SK-N-SH treated with all-trans-retinoic acid at 6 μM for 48 hours (cell line): ENCODE measurements at regions not wholly inside any gene's neighbourhood (a gene's known extent, or its start where the extent isn't known, plus 50 kb on each side); places are given as distances from the start of the nearest gene placed in this dataset.

Experiments
- ATAC-seq: fragments of 200-7000 bp; cut with Tn5 transposase; 3 replicates; pipeline ENCODE4 v1.9.1; 2020; ENCODE audit warnings: mild to moderate bottlenecking, moderate library complexity
- ARNTL ChIP-seq: fragments of 450-650 bp; formaldehyde crosslinking; IDR thresholded peaks from 2 replicates; pipeline ENCODE4 v1.5.0; 2020; ENCODE audit warnings: low read depth, mild to moderate bottlenecking, moderate library complexity, borderline replicate concordance
- BACH2 ChIP-seq: fragments of 250-450 bp; sonication (Bioruptor Pico); IDR thresholded peaks from 2 replicates; pipeline ENCODE4 v1.9.0; 2021; ENCODE audit warnings: mild to moderate bottlenecking, borderline replicate concordance
- CREB5 ChIP-seq: fragments of 250-450 bp; sonication (Bioruptor Pico); IDR thresholded peaks from 2 replicates; pipeline ENCODE4 v1.5.1; 2020; ENCODE audit warnings: low read depth, mild to moderate bottlenecking, moderate library complexity
- CSDC2 ChIP-seq: fragments of 250-450 bp; sonication (Bioruptor Pico); IDR thresholded peaks from 2 replicates; pipeline ENCODE4 v1.5.0; 2020; ENCODE audit warnings: mild to moderate bottlenecking, moderate library complexity
- CSRNP3 ChIP-seq: fragments of 250-450 bp; sonication (Bioruptor Pico); IDR thresholded peaks from 2 replicates; pipeline ENCODE4 v1.5.1; 2021; ENCODE audit warnings: mild to moderate bottlenecking, moderate library complexity
- GLIS3 ChIP-seq: fragments of 250-450 bp; sonication (Bioruptor Pico); IDR thresholded peaks from 2 replicates; pipeline ENCODE4 v1.5.0; 2020; ENCODE audit warnings: mild to moderate bottlenecking, moderate library complexity
- ISL1 ChIP-seq: fragments of 250-450 bp; sonication (Bioruptor Pico); IDR thresholded peaks from 2 replicates; pipeline ENCODE4 v2.1.2; 2022; ENCODE audit warnings: mild to moderate bottlenecking, moderate library complexity
- OSR1 ChIP-seq: fragments of 250-450 bp; sonication (Bioruptor Pico); IDR thresholded peaks from 2 replicates; pipeline ENCODE4 v1.8.0; 2022; ENCODE audit warnings: moderate library complexity, mild to moderate bottlenecking, inconsistent platforms
- POU6F1 ChIP-seq: fragments of 250-450 bp; sonication (Bioruptor Pico); IDR thresholded peaks from 2 replicates; pipeline ENCODE4 v1.8.0; 2021; ENCODE audit warnings: low read depth, mild to moderate bottlenecking, moderate library complexity, borderline replicate concordance
- PPARA ChIP-seq: fragments of 250-450 bp; sonication (Bioruptor Pico); IDR thresholded peaks from 2 replicates; pipeline ENCODE4 v1.5.0; 2020; ENCODE audit warnings: mild to moderate bottlenecking, borderline replicate concordance
- RARB ChIP-seq: fragments of 250-450 bp; sonication (Bioruptor Pico); IDR thresholded peaks from 2 replicates; pipeline ENCODE4 v1.8.0; 2021; ENCODE audit warnings: mild to moderate bottlenecking, moderate library complexity
- SNAI2 ChIP-seq: fragments of 250-450 bp; sonication (Bioruptor Pico); IDR thresholded peaks from 2 replicates; pipeline ENCODE4 v1.5.0; 2020; ENCODE audit warnings: mild to moderate bottlenecking, moderate library complexity
- TCF4 ChIP-seq: fragments of 250-450 bp; sonication (Bioruptor Pico); IDR thresholded peaks from 2 replicates; pipeline ENCODE4 v1.8.0; 2021; ENCODE audit warnings: mild to moderate bottlenecking, moderate library complexity, borderline replicate concordance
- TOX ChIP-seq: fragments of 250-450 bp; sonication (Bioruptor Pico); IDR thresholded peaks from 2 replicates; pipeline ENCODE4 v1.8.0; 2021; ENCODE audit warnings: mild to moderate bottlenecking, moderate library complexity, borderline replicate concordance
- TSHZ2 ChIP-seq: fragments of 250-450 bp; sonication (Bioruptor Pico); IDR thresholded peaks from 2 replicates; pipeline ENCODE4 v1.5.0; 2020; ENCODE audit warnings: mild to moderate bottlenecking, moderate library complexity
- ZC3H10 ChIP-seq: fragments of 250-450 bp; sonication (Bioruptor Pico); IDR thresholded peaks from 2 replicates; pipeline ENCODE4 v1.5.1; 2021; ENCODE audit warnings: mild to moderate bottlenecking, moderate library complexity
- ZFP30 ChIP-seq: fragments of 450-650 bp; formaldehyde crosslinking; IDR thresholded peaks from 2 replicates; pipeline ENCODE4 v1.5.0; 2022; ENCODE audit warnings: mild to moderate bottlenecking, moderate library complexity
- ZNF565 ChIP-seq: fragments of 450-650 bp; formaldehyde crosslinking; conservative IDR thresholded peaks from 2 replicates; pipeline ENCODE4 v1.5.0; 2020; ENCODE audit warnings: low read depth, mild to moderate bottlenecking, moderate library complexity
- ZNF70 ChIP-seq: fragments of 450-650 bp; formaldehyde crosslinking; IDR thresholded peaks from 2 replicates; pipeline ENCODE4 v1.5.0; 2020; ENCODE audit warnings: mild to moderate bottlenecking, moderate library complexity
- ZNF8 ChIP-seq: fragments of 450-650 bp; formaldehyde crosslinking; IDR thresholded peaks from 2 replicates; pipeline ENCODE4 v1.5.0; 2020; ENCODE audit warnings: mild to moderate bottlenecking, moderate library complexity

- TF ChIP-seq ZNF8 (CRISPR knock-in tag) (no peak), OSR1 (CRISPR knock-in tag) (no peak), ZNF565 (no peak), POU6F1 (no peak), PPARA (CRISPR knock-in tag) (no peak), TOX (no peak)
- ATAC-seq = no peak
Observed at GRCh38 chr11:120022617-120023016, 115.3 kb downstream of the TRIM29 start.

GRCh38 chr11:120021978-120022377 is 115.9 kb downstream of the TRIM29 start:
- no peak for ATAC-seq
- no peak for TF ChIP-seq ARNTL
- no peak for TF ChIP-seq ZNF70 (CRISPR knock-in tag)
- no peak for TF ChIP-seq ZNF8 (CRISPR knock-in tag)
- no peak for TF ChIP-seq TCF4
- TF ChIP-seq GLIS3 (CRISPR knock-in tag) = no peak

GRCh38 chr11:120021391-120021953 is 116.4 kb downstream of the TRIM29 start:
- no peak for TF ChIP-seq ISL1
- no peak for TF ChIP-seq ZC3H10 (CRISPR knock-in tag)
- TF ChIP-seq CREB5 (CRISPR knock-in tag) = no peak
- no peak for TF ChIP-seq CSDC2
- no peak for TF ChIP-seq PPARA (CRISPR knock-in tag)
- TF ChIP-seq ZNF8 (CRISPR knock-in tag) = no peak
- no peak for TF ChIP-seq ZNF70 (CRISPR knock-in tag)
- no peak for TF ChIP-seq TSHZ2 (CRISPR knock-in tag)
- TF ChIP-seq BACH2 (CRISPR knock-in tag) = no peak
- no peak for TF ChIP-seq SNAI2 (CRISPR knock-in tag)
- TF ChIP-seq TOX = no peak
- TF ChIP-seq OSR1 (CRISPR knock-in tag) = no peak
- TF ChIP-seq ZFP30 (CRISPR knock-in tag) = no peak
- TF ChIP-seq ARNTL = no peak
- no peak for ATAC-seq

- ATAC-seq = no peak
- no peak for TF ChIP-seq RARB (CRISPR knock-in tag)
- no peak for TF ChIP-seq OSR1 (CRISPR knock-in tag)
- no peak for TF ChIP-seq GLIS3 (CRISPR knock-in tag)
- TF ChIP-seq CSRNP3 (CRISPR knock-in tag) = no peak
- no peak for TF ChIP-seq PPARA (CRISPR knock-in tag)
- no peak for TF ChIP-seq CREB5 (CRISPR knock-in tag)
- TF ChIP-seq, all 23 proteins: peak for 0
Observed at GRCh38 chr11:120020981-120021380, 116.9 kb downstream of the TRIM29 start.
